ENCODE measurements at regions not wholly inside any gene's neighbourhood (a gene's known extent, or its start where the extent isn't known, plus 50 kb on each side); places are given as distances from the start of the nearest gene placed in this dataset.
A peak's percentile ranks its signal among the peaks of the same experiment; 100 is the strongest.
"Not testable (repeated sequence)": the region's sequence is repeated elsewhere in the genome, so short reads cannot be mapped to it uniquely, and the experiment has no call there.

- Histone ChIP-seq H3K4me1 (ENCODE audit: control extremely low read depth in 1 of 4, control insufficient read depth in 4 of 4, insufficient read depth in 4 of 4, low read length in 3 of 4) (no peaks in the 10 kb centered on the region), H3K9me3 (ENCODE audit: control extremely low read depth in 1 of 5, control insufficient read depth in 4 of 5, insufficient read depth in 2 of 5, low read depth in 1 of 5, low read length in 4 of 5) (no peaks in the 10 kb centered on the region), H3K27me3 (replicated peaks in 2 of 5; ENCODE audit: control insufficient read depth in 4 of 5, insufficient read depth in 5 of 5, low read length in 4 of 5) (peaks cover 0 to 3% (median 0%) of the 10 kb centered on the region in 5 experiments), H3K4me3 (ENCODE audit: control insufficient read depth in 1 of 7, extremely low read depth in 1 of 7, insufficient read depth in 4 of 7, low read depth in 2 of 7, low read length in 6 of 7) (no peak overlapping the region), H3K27ac (ENCODE audit: insufficient read depth in 1 of 2, low read depth in 1 of 2, low read length in 2 of 2, poor library complexity in 1 of 2, severe bottlenecking in 2 of 2) (no peak overlapping the region), H3K36me3 (ENCODE audit: control insufficient read depth in 4 of 4, insufficient read depth in 4 of 4, low read length in 3 of 4) (no peaks in the 10 kb centered on the region)
- WGBS (ENCODE audit: insufficient coverage), result 80% methylated on average over 1 of the region's 2 CpGs
- no peak for DNase-seq
- CTCF ChIA-PET, result no interaction called here
- POLR2A ChIA-PET, result no interaction called here
Observed at GRCh38 chrX:110514509-110514908, 155.9 kb downstream of the RTL9 start.

GRCh38 chrX:110519501-110519900 is 160.9 kb downstream of the RTL9 start:
- CTCF ChIA-PET, result no interaction called here
- 100% methylated on average over 2 of the region's 3 CpGs for WGBS (ENCODE audit: insufficient coverage)

DNA sequence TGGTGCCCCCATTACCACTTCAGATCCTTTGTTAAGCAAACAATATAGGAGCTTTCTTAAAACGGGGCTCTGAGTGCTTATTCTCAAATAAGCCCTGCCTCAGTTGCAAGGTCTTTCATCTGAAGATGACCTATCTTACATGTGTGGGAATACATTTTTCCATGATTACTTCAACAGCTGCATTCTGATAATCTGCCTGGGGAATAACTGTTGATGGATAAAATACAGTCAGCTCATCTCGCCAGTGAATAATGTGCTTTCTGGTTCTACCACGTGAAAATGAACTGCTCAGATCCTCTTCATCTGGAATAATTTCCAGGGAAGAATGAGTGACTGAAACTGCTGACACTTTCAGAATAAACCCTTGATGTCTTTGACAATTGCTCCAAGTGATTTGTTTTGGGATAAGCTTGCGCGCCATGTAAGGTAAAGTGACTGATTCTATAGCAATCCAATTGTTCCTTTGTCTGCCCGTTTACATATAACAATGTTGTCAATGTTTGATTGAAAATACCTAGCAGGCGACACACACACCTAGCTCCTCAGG is 161.3 kb downstream of the RTL9 start:
- Histone ChIP-seq H3K4me1 (ENCODE audit: control extremely low read depth in 1 of 4, control insufficient read depth in 4 of 4, insufficient read depth in 4 of 4, low read length in 3 of 4) (no peaks in the 10 kb centered on the region), H3K27me3 (replicated peaks in 2 of 5; ENCODE audit: control insufficient read depth in 4 of 5, insufficient read depth in 5 of 5, low read length in 4 of 5) (no peaks in the 10 kb centered on the region), H3K27ac (ENCODE audit: insufficient read depth in 1 of 2, low read depth in 1 of 2, low read length in 2 of 2, poor library complexity in 1 of 2, severe bottlenecking in 2 of 2) (no peak overlapping the region), H3K4me3 (ENCODE audit: control insufficient read depth in 1 of 7, extremely low read depth in 1 of 7, insufficient read depth in 4 of 7, low read depth in 2 of 7, low read length in 6 of 7) (no peak overlapping the region), H3K9me3 (ENCODE audit: control extremely low read depth in 1 of 5, control insufficient read depth in 4 of 5, insufficient read depth in 2 of 5, low read depth in 1 of 5, low read length in 4 of 5) (no peaks in the 10 kb centered on the region), H3K36me3 (ENCODE audit: control insufficient read depth in 4 of 4, insufficient read depth in 4 of 4, low read length in 3 of 4) (no peaks in the 10 kb centered on the region)
- ChIA-PET CTCF (no interaction called here), POLR2A (no interaction called here)
- 83% methylated on average over 6 of the region's 7 CpGs for WGBS (ENCODE audit: insufficient coverage)
- DNase-seq, result no peak

More at GRCh38 chrX:110519501-110519900, 160.9 kb downstream of the RTL9 start:
- H3K4me3 ChIP-seq (ENCODE audit: control insufficient read depth in 1 of 7, extremely low read depth in 1 of 7, insufficient read depth in 4 of 7, low read depth in 2 of 7, low read length in 6 of 7), result no peak overlapping the region
- no peaks in the 10 kb centered on the region for H3K36me3 ChIP-seq (ENCODE audit: control insufficient read depth in 4 of 4, insufficient read depth in 4 of 4, low read length in 3 of 4)
- H3K9me3 ChIP-seq (ENCODE audit: control extremely low read depth in 1 of 5, control insufficient read depth in 4 of 5, insufficient read depth in 2 of 5, low read depth in 1 of 5, low read length in 4 of 5), result no peaks in the 10 kb centered on the region
- DNase-seq, result no peak
- POLR2A ChIA-PET, result no interaction called here
- no peak overlapping the region for H3K27ac ChIP-seq (ENCODE audit: insufficient read depth in 1 of 2, low read depth in 1 of 2, low read length in 2 of 2, poor library complexity in 1 of 2, severe bottlenecking in 2 of 2)
- no peaks in the 10 kb centered on the region for H3K4me1 ChIP-seq (ENCODE audit: control extremely low read depth in 1 of 4, control insufficient read depth in 4 of 4, insufficient read depth in 4 of 4, low read length in 3 of 4)
- H3K27me3 ChIP-seq (replicated peaks in 2 of 5; ENCODE audit: control insufficient read depth in 4 of 5, insufficient read depth in 5 of 5, low read length in 4 of 5), result no peaks in the 10 kb centered on the region

DNA sequence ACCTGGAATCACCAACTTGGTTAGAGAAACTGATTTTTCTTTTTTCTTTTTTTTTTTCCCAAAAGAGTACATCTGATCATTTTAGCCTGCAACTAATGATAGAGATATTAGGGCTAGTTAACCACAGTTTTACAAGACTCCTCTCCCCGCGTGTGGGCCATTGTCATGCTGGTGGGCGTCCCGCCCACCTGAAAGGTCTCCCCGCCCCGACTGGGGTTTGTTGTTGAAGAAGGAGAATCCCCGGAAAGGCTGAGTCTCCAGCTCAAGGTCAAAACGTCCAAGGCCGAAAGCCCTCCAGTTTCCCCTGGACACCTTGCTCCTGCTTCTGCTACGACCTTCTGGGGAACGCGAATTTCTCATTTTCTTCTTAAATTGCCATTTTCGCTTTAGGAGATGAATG is 162.0 kb downstream of the RTL9 start:
- 62% methylated on average over 3 of the region's 13 CpGs for WGBS (ENCODE audit: insufficient coverage)
- POLR2A ChIA-PET; H3K36me3 ChIP-seq (ENCODE audit: control insufficient read depth in 4 of 4, insufficient read depth in 4 of 4, low read length in 3 of 4): not testable (repeated sequence)

DNA sequence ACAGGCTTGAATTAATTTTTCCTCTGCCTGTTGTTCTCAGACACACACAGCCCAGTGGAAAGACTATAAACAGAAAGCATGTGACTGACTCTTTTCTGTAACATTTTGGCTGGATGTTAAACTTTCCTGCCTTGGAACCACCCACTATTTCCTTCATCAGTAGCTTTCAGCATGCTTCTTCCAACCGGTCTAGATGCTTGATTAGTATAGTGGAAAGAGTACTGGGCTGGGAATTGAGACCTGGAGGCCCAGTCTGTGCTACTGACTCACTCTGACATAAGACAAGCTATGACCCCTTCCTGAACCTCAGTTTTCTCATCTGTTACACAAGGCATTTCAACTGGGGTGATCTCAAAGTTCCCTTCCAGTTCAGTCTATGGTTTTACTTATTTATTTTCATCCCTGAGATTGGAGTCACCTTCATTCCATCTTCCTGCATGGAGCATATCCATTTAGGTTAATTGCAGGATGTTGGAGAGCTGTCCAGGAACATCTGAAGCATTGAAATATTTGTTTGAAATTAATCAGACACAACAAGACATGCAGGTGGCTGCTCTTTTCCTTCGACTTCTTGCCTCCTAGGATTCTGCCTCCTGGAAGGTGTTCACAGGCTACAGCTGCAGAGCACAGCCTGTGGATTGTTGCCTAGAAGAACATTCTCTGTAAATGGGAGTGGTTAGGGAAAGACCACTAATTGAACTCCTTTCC is 173.4 kb downstream of the RTL9 start:
- DNase-seq, result no peak
- POLR2A ChIA-PET, result no interaction called here
- WGBS (ENCODE audit: insufficient coverage), result 67% methylated on average over 1 of the region's 2 CpGs
- Histone ChIP-seq H3K4me3 (ENCODE audit: control insufficient read depth in 1 of 7, extremely low read depth in 1 of 7, insufficient read depth in 4 of 7, low read depth in 2 of 7, low read length in 6 of 7) (no peak overlapping the region), H3K4me1 (ENCODE audit: control extremely low read depth in 1 of 4, control insufficient read depth in 4 of 4, insufficient read depth in 4 of 4, low read length in 3 of 4) (peaks cover 0 to 4% (median 0%) of the 10 kb centered on the region in 4 experiments), H3K27me3 (replicated peaks in 2 of 5; ENCODE audit: control insufficient read depth in 4 of 5, insufficient read depth in 5 of 5, low read length in 4 of 5) (no peaks in the 10 kb centered on the region), H3K9me3 (ENCODE audit: control extremely low read depth in 1 of 5, control insufficient read depth in 4 of 5, insufficient read depth in 2 of 5, low read depth in 1 of 5, low read length in 4 of 5) (no peaks in the 10 kb centered on the region), H3K36me3 (ENCODE audit: control insufficient read depth in 4 of 4, insufficient read depth in 4 of 4, low read length in 3 of 4) (no peaks in the 10 kb centered on the region), H3K27ac (ENCODE audit: insufficient read depth in 1 of 2, low read depth in 1 of 2, low read length in 2 of 2, poor library complexity in 1 of 2, severe bottlenecking in 2 of 2) (no peak overlapping the region)
- CTCF ChIA-PET, result no interaction called here

More for the DNA sequence above, 162.0 kb downstream of the RTL9 start:
- H3K9me3 ChIP-seq (ENCODE audit: control extremely low read depth in 1 of 5, control insufficient read depth in 4 of 5, insufficient read depth in 2 of 5, low read depth in 1 of 5, low read length in 4 of 5); CTCF ChIA-PET; DNase-seq; H3K27me3 ChIP-seq (replicated peaks in 2 of 5; ENCODE audit: control insufficient read depth in 4 of 5, insufficient read depth in 5 of 5, low read length in 4 of 5); H3K27ac ChIP-seq (ENCODE audit: insufficient read depth in 1 of 2, low read depth in 1 of 2, low read length in 2 of 2, poor library complexity in 1 of 2, severe bottlenecking in 2 of 2); H3K4me1 ChIP-seq (ENCODE audit: control extremely low read depth in 1 of 4, control insufficient read depth in 4 of 4, insufficient read depth in 4 of 4, low read length in 3 of 4); H3K4me3 ChIP-seq (ENCODE audit: control insufficient read depth in 1 of 7, extremely low read depth in 1 of 7, insufficient read depth in 4 of 7, low read depth in 2 of 7, low read length in 6 of 7): not testable (repeated sequence)

DNA sequence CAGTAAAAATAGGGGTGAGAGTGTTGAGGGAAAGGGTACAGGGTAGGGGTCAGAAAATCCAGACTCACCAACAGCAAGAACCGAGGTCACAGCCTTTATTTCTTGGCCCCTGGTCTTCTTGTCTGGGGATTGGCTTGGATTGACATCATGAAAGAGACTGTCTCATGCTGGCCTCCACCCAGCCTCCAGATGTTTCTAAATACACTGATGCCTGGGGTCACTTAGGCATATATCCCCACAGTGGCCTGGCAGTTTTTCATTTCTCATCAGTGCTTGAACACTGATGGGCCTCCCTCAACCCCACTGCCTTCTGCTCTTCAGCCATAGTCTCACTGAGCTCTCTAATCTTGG is 173.9 kb downstream of the RTL9 start:
- POLR2A ChIA-PET, result no interaction called here
- CTCF ChIA-PET, result no interaction called here
- DNase-seq, result no peak

DNA sequence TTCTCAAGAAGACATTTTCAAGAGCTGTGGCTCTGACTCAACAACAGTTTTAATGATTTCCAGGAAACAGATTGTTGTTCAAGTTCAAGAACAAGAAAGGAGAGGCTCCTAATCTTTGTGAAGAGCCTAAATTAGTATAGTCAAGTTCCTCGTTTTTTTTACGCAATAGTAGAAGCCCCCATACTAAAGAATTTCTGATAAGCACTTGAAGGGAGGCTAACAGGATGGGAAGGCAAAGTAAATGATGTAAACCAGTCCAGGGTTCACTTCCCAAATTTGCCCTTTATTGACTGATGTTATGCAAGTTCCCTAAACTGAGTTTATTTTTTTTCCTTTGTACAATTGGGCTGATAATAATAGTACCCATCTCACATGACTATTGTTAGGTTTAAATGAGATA is 178.2 kb downstream of the RTL9 start:
- WGBS (ENCODE audit: insufficient coverage), result no CpG with 5 or more reads among the region's 2 CpGs

More for the DNA sequence above, 173.9 kb downstream of the RTL9 start:
- H3K27me3 ChIP-seq (replicated peaks in 2 of 5; ENCODE audit: control insufficient read depth in 4 of 5, insufficient read depth in 5 of 5, low read length in 4 of 5), result no peaks in the 10 kb centered on the region
- no peaks in the 10 kb centered on the region for H3K36me3 ChIP-seq (ENCODE audit: control insufficient read depth in 4 of 4, insufficient read depth in 4 of 4, low read length in 3 of 4)
- WGBS (ENCODE audit: insufficient coverage), result no CpG with 5 or more reads among the region's 1 CpG
- H3K27ac ChIP-seq (ENCODE audit: insufficient read depth in 1 of 2, low read depth in 1 of 2, low read length in 2 of 2, poor library complexity in 1 of 2, severe bottlenecking in 2 of 2), result no peak overlapping the region
- no peak overlapping the region for H3K4me3 ChIP-seq (ENCODE audit: control insufficient read depth in 1 of 7, extremely low read depth in 1 of 7, insufficient read depth in 4 of 7, low read depth in 2 of 7, low read length in 6 of 7)
- no peaks in the 10 kb centered on the region for H3K9me3 ChIP-seq (ENCODE audit: control extremely low read depth in 1 of 5, control insufficient read depth in 4 of 5, insufficient read depth in 2 of 5, low read depth in 1 of 5, low read length in 4 of 5)
- H3K4me1 ChIP-seq (ENCODE audit: control extremely low read depth in 1 of 4, control insufficient read depth in 4 of 4, insufficient read depth in 4 of 4, low read length in 3 of 4), result peaks cover 0 to 4% (median 0%) of the 10 kb centered on the region in 4 experiments

More for the DNA sequence above, 178.2 kb downstream of the RTL9 start:
- Histone ChIP-seq H3K9me3 (ENCODE audit: control extremely low read depth in 1 of 5, control insufficient read depth in 4 of 5, insufficient read depth in 2 of 5, low read depth in 1 of 5, low read length in 4 of 5) (no peaks in the 10 kb centered on the region), H3K27ac (ENCODE audit: insufficient read depth in 1 of 2, low read depth in 1 of 2, low read length in 2 of 2, poor library complexity in 1 of 2, severe bottlenecking in 2 of 2) (no peak overlapping the region), H3K4me3 (ENCODE audit: control insufficient read depth in 1 of 7, extremely low read depth in 1 of 7, insufficient read depth in 4 of 7, low read depth in 2 of 7, low read length in 6 of 7) (no peak overlapping the region), H3K4me1 (ENCODE audit: control extremely low read depth in 1 of 4, control insufficient read depth in 4 of 4, insufficient read depth in 4 of 4, low read length in 3 of 4) (peaks cover 0 to 4% (median 0%) of the 10 kb centered on the region in 4 experiments), H3K36me3 (ENCODE audit: control insufficient read depth in 4 of 4, insufficient read depth in 4 of 4, low read length in 3 of 4) (no peaks in the 10 kb centered on the region), H3K27me3 (replicated peaks in 2 of 5; ENCODE audit: control insufficient read depth in 4 of 5, insufficient read depth in 5 of 5, low read length in 4 of 5) (no peaks in the 10 kb centered on the region)
- CTCF ChIA-PET, result no interaction called here
- POLR2A ChIA-PET, result no interaction called here
- DNase-seq, result peak in 2 of 3 donors; percentile 1 to 5

All from common myeloid progenitor, CD34-positive (primary cell).